HG03520 (cell line): ENCODE measurements at regions not wholly inside any gene's neighbourhood (a gene's known extent, or its start where the extent isn't known, plus 50 kb on each side); places are given as distances from the start of the nearest gene placed in this dataset.

Experiments used
- ATAC-seq: cut with Tn5 transposase; IDR thresholded peaks from one replicate; pipeline ENCODE4 v1.9.1; 2021; ENCODE audit warnings: mild to moderate bottlenecking, moderate library complexity; ENCODE audit not compliant: unreplicated experiment

DNA sequence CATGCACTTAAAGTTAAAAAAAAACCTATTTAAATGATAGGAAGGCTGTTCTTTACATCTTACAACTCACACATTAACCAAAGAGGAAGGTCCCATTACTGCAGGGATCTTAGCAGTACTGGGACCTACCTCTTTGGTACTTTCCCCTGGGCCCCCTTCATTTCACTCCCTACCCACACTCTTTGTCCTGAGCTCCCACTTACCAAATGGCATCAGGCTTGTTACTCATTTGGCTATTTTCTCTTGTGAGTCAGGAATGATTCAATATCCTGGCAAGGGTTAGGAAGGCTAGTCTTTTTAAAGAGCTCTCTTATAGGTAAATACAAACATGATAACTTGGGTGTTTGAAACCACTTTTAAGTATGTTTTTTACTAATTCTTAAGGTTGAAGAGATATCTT lies 117.4 kb upstream of the ELL2 start:
- no peak for ATAC-seq

DNA sequence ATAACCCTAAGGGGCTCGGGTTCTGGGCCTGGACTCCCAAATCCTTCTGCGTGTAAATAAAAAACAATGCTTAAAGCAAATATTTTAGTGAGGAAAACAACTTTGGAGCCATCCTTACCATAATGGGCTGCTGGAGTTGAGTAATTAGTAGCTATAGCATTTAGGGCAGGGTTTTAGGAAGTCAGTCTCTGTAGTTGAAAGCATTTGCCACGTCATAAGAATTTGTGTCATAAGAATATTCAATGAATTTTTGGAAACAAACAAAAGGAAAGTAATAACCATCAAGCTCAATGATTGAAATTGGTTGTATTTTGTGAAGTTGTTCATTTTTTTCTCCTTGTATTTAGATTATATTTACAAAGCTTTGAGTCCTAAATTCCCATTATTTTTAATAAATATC lies 114.8 kb upstream of the ELL2 start:
- ATAC-seq: no peak

DNA sequence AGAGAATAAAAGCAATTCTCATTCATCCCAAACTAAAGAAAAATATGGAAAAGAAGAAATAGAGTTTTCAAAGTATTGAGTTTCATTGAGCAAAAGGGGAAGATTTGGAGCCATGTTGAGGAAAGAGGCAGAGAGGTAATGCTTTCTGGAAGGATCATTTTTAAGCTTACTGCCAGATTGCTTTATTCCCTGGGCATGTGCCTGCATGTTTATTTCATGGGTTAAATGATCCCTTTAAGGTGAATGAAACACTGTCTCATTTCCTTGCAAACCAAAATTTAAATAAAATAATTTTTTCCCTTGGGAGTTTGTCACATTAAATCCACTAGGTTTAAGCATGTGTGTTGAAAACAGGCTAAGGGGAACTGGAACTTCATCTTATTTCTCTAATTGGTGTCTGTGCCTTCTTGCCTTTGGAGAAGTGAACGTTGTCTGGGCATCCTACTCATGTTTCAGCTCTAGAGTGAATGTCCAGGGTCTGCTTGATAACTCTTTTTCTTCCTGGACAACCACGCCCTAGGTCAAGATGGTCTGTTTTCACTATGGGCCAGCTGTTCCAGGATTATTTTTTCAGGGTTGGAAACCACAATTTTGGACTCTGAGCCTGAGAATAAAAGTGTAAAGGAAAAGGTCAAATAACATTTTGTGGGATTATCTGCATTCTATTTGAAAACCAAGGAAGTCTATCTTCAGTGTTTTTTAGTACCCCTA lies 114.1 kb upstream of the ELL2 start:
- ATAC-seq: no peak

DNA sequence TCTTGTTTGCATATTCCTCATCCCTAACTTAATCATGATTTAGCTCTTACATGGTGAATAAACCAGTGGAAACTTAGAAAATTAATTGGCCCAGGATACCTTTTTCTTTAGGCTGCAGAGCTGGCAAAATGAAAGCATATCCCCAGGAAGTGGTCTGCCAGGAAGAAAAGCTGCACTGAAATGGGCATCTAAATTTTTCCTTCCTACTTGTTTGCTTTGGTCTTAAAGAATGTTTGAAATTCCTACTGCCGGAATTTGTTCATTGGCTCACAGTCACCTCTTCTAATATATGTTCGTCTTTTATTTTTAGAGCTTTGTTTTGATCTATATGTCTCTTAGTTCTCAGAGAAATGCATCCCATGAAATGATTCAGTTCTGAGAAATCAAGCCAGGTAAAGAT lies 113.2 kb upstream of the ELL2 start:
- no peak for ATAC-seq

DNA sequence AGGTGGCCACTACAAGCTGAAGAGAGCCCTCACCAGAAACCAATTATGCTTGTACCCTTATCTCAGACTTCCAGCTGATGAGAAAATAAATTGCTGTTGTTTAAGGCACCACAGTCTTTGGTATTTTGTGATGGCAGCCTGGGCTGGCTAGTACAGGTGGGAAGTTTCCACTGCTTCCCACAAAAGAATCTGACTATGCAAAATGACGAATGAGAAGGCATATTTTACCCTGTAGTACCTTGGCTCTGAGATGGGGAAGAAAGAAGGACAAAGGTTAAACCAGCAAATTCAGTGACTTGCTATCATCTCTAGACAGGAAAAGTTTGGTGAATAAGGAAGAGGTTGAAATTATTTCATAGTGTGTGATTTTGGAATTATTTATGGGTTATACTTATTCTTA lies 112.8 kb upstream of the ELL2 start:
- no peak for ATAC-seq

DNA sequence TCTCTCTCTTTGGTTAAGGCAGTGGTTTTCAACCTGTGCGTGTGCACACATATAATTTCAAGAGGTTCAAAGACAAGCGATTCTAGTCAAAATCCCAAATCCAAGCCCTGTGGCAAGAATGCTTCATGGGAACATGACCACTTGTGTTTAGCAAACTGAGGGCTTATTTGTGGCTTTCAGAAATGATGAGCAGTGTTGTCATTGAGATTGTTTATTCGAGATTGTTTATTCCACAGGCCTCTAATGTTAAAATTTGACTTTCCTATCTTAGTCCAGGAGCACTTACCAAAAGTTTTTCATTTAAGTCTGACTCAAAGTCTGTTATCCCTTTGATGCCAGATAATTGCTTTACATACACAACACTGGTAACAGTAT lies 111.1 kb upstream of the ELL2 start:
- no peak for ATAC-seq

DNA sequence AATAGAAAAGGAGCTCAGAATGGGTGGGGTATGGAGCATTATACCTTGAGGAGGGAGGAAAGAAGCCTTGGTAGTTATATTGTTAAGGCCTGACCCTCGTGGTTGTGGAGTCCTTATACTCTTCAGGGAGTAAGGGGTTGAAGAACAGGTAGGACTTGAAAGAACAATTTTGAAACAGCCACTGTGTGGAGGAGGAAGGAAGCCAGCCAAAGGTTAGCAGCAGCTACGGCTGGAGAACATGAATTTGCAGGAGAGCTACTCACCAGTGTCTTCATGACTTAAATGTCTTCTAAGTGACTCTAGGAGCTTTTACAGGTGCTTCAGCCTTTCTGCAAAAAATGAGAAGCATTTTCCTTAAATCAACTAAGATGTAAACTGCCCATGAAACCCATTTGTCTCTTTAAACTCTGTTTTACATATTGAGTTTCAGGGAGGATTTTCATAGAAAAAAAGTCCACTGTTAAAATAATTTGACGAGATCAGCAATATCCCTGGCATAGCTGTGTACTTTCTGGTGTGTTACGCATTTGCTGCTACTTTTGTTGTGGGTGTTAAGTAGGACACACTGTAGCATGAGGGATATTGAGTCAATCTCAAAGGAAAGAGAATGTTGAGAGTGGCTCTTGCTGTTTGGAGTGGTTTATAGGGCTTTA lies 110.6 kb upstream of the ELL2 start:
- ATAC-seq: no peak

DNA sequence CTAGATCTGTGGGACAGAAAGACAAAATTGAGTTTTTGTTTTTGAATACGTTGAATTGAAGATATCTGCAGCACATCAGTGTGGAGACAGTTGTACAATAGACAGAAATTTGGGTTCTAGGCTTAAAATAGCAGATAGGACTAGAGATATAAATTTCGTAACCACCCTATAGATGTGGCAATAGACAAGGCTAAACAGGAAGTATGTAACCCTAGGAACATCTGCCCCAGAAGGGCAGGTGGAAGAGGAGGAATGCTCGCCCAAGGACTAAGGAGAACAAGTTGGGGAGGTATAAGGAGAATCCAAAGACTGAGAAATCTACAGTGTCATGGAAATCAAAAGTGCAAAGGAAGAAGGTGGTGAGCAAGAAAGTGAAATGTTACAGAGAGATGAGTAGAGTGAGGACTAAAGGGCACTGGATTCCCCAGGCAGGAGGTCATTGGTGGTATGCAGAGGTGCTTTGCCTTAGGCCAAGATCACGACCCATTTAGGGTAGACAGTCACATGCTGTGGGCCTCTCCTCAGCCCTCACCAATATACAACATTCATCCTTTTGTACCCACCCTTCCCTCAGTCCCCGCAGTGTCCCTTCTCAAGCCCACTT lies 109.1 kb upstream of the ELL2 start:
- ATAC-seq: no peak

DNA sequence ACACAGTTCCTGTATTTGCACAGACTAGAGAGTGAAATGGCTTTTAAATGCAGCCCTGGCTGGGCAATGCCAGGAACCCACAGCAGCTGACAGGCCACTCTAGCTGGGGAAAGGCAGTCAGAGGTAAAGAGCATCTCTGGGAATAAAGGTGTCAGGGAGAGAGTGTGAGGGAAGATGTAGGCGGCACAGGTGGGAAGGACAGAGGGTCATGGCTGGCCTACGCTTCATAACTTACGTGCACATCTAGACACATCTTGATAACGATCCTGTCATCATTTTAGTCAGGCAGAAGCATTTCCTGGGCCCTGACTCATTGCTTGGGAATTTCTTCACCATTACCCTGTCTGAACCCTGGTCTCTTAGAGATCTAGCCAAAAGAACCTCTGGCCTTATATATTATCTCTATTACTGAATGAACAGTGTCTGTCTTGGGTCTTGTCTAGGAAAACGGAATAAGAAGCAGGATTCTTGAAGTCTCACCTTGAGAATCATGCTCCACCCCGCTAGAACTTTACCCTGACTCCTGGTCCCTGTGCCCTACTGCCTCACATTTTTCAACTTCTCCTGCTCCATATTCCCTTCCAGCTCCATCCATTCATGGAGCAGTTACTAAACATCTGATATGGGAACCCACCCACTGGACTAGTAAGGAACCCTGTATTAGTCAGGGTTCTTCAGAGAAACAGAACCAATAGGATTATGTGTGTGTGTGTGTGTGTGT lies 106.4 kb upstream of the ELL2 start:
- ATAC-seq: no peak

DNA sequence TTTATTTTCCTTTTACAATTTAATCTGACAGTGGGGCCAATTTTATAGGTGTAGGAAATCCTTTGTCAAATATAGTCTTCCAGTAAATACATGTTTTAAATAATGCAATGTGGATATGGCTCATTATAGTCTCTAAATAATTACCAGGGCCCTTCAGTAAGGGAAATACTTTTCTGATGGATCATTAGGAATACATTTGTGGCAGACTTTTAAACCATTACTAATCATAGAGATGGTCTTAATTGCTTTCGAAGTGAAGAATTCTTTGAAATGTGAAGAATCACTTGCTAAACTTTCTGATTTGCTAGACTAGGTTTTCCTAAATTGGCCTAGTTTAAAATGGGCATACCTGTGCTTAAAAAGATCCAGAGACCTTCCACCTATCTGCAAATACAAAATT lies 105.6 kb upstream of the ELL2 start:
- no peak for ATAC-seq

DNA sequence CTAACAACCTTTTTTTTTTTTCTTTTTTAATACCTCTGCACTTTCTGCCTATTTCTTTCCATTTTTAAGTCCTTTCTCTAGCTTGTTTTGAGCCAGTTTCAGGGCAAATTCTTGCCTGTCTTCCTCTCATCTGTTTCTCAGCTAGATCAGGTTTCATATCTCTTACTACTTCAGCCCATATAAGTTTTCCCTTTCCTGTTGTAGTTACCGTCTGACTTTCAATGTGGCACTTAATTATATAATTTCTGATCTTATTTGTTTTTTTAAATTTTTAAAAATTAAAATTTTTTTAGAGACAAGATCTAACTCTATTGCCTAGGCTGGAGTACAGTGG lies 104.7 kb upstream of the ELL2 start:
- no peak for ATAC-seq

DNA sequence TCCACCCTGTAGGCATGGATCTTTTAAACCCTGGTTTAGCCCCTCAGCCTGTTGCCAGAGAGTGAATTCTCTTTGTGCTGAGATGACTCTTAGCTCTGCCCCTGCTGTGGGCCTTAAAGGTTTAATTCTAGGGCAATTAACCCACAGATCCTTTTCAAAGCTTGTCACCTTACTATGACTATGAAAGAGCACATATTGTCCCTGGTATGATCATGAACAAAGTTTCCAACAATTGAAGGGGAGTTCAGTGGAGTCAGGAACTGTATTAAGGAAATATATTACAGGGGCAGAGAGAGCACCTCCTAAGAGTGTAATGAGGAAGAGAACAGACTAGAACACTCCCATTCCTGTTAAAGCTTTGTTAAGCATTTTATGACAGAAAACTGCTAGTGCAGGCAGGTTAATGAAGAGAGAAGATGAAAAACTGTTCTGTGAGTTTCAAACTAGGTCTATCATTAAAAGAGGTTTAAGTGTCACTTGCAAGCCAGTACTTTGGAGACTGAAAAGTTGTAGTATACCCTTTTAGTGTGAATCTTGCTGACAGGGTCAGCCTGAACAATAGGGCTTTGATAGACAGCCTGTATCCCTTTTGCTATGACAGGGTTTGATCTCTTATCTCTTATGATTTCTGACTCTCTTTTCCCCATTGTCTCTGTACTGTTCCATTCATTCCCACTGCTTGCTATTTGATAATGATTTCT lies 104.2 kb upstream of the ELL2 start:
- no peak for ATAC-seq

DNA sequence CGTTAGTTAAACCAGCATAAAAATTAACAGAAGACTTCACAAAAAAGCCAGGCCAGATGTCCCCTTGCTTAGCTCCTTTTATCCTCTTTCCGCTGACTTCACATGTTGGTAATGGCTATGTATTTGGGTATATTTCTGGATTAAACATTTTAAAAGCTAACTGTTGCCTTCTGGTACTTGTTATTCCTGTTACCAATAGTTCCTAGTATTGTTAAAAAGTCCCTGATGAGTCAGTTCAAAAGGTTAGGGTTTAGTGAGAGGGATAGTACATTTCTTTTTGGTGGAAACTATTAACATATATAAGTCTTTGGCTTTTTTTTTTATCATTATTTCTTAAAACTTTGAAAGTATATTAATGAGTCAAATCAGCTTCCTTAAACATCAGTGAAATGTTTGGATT lies 103.2 kb upstream of the ELL2 start:
- ATAC-seq: no peak

DNA sequence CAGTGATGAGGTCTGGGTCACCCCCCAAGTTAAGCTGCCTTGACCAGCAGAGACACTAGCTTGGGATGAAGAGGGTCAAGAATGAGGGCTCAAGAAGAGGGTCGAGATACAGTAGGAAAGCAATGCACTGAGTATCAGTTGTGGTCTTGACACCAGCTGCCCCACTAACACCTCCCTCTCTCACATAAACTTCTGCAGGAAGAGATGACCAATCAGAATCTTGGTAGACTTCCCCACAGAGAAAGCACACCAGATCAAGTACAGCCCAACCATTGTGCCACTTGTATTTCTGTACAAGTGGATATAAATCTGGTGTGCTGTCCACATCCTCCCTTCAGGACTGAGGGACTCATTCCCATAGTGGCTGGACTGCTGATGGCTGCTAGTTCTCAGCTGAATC lies 101.2 kb upstream of the ELL2 start:
- ATAC-seq: no peak

DNA sequence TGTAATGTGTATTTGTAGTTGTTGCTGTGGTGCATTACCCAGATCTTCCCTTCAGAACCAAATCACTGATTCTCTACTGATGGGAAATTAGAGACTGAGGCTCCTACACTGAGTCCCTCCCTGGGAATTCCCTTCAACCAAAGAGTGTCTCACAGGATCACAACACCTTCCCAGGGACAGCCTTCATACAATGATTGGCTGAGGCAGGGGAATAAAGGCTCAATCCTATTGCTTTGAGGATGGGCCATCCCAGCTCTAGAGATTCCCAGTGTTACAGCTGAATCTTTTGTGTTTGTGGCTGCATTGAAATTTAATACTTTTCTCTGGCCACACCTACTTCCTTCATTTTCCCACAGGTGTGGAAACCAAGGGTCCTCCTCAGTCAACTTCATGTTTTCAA lies 96.4 kb upstream of the ELL2 start:
- no peak for ATAC-seq

DNA sequence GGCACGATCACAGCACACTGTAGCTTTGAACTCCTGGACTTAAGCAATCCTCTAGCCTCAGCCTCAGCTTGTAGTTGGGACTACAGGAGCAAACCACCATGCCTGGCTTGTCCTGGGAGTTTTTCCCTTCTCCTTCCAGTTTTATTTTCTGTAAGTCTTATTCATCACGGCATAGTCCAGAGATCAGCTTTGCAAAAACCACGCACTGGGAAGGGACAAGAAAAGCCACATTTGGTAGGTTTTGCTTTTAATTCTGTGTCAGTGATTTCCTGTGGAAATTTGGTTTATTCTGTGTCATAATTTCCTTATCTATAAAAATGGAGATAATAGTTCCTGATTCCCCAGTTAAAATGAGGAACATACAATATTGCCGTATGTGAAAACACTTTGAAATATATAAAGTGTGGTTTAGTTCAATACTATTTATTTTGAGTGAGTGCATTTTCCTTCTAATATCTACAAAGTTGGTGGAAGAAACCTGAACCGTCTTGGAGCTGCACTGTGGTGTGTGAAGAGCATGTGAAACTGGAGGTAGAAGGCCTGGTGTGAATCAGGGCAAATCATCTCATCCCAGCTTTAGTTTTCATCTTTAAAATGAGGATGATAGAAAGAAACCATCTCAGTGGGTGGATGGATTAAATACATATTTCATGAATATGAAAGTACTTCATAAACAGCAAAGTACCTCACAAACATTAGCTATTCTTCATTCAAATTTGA lies 92.8 kb upstream of the ELL2 start:
- no peak for ATAC-seq

DNA sequence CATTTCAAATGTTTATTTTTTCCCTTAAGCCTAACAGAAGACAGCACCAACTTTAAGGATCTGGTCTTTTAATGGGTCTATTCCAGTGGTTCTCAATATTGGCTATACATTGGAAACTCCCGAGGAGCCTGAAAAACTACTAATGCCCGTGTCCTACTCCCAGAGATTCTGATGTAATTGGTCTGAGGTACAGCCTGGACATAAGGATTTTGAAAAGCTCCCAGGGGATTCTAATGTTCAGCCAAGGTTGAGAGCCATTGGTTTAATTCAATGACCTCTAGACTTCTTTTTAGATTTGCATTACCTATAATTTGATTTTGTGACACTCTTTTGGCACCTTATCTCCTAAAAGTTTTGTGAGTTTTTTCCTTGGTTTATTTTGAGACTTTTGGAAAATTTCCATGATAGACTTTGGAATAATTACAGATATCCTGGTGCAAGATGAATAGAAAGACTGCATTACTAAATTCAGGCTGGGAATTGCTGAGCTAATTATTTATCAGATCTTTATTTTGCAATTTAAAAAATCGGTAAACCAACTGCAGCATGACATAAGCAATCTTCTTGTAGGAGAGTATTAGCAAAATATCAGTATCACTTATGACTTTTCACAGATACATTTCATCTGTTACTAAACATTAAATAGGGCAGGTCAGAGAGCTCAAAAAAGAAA lies 91.5 kb upstream of the ELL2 start:
- ATAC-seq: no peak

DNA sequence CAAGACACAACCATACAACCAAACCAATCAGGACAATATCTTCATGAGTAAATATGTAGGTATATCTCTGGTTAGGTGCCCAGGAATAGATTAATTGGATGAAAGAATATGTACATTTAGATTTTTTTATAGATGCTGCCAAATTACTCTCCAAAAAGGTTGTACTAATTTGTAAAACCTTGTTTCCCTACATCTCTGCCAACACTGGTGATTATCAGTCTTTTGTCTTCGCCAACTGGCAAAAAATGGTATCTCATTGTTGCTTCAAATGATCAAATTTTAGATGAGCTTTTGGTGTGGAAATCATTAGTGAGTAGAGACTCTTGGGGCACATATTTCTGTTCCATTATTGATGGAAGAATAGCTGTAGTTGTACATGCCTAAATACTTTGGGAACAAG lies 90.7 kb upstream of the ELL2 start:
- ATAC-seq: no peak

DNA sequence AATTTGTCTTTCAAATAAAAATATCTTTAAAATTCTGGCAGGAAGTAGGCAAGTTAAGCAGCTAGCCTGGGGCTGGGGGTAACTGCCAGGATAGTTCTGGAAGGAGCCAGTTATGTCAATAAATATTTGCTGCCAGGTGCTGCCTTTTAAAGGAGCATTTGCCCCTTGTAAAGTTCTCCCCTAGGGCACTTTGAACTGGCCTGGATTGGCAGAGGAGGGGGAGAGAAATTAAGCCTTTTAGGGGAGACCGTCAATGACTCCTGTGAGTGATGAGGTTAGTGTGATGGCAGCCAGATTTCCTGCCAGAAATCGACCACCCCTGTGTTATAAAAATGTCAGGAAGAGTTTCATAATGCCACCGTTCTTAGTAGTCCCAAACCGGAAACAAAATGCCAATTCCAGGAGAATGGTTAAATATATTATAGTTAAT lies 89.8 kb upstream of the ELL2 start:
- ATAC-seq: no peak

DNA sequence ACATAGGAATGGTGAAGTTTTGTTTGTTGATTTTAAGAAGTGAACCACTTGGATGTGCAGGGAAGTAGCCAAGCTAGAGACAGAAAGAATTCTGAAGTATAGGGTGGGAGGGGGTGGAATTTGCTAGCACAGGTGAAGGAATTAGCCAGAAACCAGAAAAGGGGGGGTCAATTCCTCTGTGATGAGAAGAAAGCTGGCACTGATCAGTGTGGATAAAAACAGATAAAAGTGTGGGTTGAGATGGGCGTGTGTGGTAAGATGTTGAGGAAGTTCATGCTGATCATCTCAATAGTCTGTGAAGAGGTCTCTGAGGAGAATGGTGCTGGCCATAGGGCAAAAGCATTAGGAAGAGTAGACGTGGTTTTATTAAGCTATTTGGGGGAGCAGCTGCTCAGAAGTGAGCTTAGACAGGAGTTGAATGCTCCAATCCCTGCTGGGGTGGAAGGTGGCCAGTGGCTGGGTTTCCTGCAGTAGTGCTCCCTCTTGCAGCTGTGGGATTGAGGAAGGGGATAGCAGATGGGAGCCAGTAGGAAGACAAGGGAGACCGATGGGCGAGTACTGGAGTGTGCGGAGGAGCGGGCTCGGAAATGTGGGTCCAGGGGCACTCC lies 88.7 kb upstream of the ELL2 start:
- no peak for ATAC-seq
